GM12865 (cell line): ENCODE measurements at regions not wholly inside any gene's neighbourhood (a gene's known extent, or its start where the extent isn't known, plus 50 kb on each side); places are given as distances from the start of the nearest gene placed in this dataset.

ENCODE experiments used
- DNase-seq: peaks from one replicate; pipeline ENCODE4 v3.0.0; 2010; ENCODE audit warnings: low read depth
- H3K4me3 ChIP-seq: 2 replicates; pipeline ENCODE4 v1.5.1; 2011; ENCODE audit warnings: mild to moderate bottlenecking, low read depth, low read length, control low read depth
- TF ChIP-seq, protein P1 (sequence below): IDR thresholded peaks from 2 replicates; pipeline ENCODE4 v1.5.1; 2011; ENCODE audit warnings: low read length, control low read depth, low read depth, inconsistent platforms; ENCODE audit not compliant: insufficient read depth; ENCODE audit errors: missing control alignments

DNA sequence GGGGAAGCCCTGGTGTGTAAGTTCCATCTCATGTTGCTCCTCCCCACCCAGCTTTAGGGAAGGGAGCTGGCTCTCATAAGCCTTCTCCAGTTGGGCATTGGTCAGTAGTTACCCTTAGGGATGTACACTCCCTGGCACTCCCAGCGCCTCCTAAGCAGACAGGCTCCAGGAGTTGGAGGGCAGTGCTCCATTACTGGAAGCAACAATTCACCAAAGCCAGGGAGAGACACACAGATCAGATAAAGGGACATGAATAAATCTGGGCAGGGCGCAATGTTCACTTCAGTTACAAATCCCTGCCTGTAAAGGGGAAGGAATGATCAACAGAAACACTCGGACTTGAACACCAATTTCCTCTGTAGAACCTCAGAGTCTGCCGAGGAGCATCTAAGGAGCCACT is 169.1 kb upstream of the CTNNB1 start:
- TF ChIP-seq, protein P1, sequence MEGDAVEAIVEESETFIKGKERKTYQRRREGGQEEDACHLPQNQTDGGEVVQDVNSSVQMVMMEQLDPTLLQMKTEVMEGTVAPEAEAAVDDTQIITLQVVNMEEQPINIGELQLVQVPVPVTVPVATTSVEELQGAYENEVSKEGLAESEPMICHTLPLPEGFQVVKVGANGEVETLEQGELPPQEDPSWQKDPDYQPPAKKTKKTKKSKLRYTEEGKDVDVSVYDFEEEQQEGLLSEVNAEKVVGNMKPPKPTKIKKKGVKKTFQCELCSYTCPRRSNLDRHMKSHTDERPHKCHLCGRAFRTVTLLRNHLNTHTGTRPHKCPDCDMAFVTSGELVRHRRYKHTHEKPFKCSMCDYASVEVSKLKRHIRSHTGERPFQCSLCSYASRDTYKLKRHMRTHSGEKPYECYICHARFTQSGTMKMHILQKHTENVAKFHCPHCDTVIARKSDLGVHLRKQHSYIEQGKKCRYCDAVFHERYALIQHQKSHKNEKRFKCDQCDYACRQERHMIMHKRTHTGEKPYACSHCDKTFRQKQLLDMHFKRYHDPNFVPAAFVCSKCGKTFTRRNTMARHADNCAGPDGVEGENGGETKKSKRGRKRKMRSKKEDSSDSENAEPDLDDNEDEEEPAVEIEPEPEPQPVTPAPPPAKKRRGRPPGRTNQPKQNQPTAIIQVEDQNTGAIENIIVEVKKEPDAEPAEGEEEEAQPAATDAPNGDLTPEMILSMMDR, result no peak
- DNase-seq, result no peak
- H3K4me3 ChIP-seq, result no peak overlapping the region

DNA sequence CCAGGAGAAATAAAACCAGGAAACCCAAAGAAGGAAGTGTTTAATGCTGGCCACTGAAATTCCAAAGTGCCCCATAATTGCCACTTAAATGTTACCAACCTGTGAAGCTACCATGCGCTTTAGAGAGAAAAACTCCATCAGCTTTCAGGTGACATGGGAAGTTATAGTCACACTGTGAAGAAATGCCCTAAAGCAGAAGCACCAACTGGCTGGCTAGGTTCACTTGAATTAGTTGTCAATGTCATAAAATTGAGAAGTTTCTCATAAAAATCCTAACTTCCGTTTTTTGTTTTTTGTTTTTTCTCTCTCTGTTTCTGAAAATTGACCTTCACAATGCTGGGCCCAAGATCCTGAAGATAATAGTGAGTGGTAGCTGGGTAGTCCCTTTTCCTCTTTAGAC is 167.9 kb upstream of the CTNNB1 start:
- TF ChIP-seq, protein P1, result no peak

DNA sequence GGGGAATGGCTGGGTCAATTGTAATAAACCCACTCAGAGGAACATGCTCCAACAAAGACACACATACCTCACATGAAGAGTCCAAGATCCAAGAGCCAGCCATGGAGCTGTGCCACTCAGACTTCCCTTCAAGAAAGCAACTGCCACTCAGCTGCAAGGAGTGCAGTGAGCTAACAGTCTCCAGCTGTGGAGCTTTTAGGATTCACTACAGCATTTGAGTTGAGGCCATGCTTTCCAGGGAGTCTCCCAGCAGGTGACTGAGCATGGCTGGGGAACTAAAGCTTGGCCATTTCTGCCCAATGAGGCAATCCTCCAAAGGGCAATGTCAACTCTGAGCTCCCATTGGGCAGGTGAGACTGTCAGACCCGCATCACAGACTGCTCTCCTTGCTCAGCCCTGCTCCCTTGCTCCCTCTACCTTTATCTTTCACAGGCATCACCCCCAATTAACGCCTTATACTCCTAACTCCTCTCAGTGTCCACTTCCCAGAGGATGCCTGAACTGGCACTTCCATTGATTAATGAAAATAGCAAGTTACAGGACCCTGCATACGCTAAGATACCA is 165.3 kb upstream of the CTNNB1 start:
- no peak for DNase-seq
- TF ChIP-seq, protein P1, result no peak
- H3K4me3 ChIP-seq, result no peak overlapping the region

More for the DNA sequence above, 167.9 kb upstream of the CTNNB1 start:
- no peak for DNase-seq
- no peak overlapping the region for H3K4me3 ChIP-seq

DNA sequence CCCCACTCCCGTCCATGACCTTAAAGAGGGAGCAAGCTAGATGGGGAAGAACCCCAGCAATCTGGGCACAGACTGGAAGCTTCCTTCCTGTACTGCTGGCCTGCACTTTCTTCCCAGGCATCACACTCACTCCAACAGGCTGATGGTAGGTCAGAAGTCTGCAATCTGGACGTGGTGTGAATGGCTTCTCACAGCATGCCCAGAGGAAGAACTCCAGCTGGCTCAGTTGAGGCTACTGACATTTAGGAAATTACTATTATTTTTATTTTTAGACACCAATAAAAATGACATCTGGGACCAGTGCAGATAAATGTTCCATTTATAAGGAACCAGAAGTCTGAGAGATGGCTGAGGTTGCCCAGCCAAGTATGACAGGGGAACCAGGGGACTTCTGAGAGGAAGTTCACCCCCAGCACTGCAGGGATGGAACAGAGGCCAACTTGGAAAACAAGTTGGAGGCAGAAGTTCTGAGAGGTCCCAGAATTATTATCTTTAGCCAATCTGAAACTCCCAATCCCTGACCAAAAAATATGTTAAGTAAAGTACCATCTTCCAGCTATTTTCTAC is 163.8 kb upstream of the CTNNB1 start:
- no peak for DNase-seq
- TF ChIP-seq, protein P1, result no peak
- H3K4me3 ChIP-seq, result no peak overlapping the region

DNA sequence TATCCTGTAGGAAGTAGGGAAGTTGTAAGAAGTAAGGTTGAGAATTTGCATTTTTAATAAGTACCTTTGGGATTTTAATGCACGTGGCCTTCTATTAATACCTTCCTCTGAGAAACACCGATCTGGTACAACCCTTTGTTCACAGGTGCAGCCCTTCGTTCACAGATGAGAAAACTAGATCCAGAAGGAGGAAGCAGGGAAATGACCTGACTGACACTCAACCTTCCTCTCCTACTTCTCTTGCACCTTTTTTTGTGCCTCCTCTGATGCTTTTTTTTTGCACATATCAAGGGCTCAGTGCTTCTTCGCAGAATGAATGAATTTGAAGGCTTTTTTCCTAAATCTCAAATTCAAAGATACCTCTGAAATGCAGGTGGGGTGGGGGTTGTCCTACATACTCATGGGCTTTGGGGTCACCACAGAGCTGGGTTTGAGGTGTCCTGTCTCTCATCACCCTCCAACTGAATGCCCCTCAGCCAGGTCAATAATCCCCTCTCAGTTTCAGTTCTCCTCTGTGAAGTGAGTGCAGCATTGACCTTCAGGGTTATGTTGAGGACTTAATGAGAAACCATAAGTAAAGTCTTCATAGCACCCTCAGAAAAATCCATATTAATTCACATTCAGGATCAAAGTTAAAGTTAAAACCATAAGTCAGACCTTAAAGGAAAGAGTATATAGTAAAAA is 161.5 kb upstream of the CTNNB1 start:
- no peak overlapping the region for H3K4me3 ChIP-seq
- TF ChIP-seq, protein P1, result no peak
- no peak for DNase-seq

DNA sequence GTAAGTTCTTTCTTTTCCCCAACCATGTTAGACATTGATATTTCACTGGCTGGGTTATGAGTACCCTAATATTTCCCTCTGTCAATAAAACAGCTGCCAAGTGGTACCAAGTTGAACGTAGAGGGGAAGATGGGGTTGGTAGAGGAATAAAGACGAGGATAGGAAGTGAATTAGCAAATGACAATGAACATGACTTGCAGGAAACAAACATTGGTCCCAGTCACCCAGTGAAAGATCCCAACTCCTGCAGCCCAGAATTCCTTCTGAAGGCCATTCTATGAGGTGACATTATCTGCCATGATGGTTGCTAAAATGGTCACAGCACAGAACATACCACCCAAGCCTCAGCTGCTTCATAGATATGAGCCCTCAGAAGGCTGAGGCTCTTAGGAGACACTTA is 159.0 kb upstream of the CTNNB1 start:
- no peak overlapping the region for H3K4me3 ChIP-seq
- no peak for DNase-seq
- TF ChIP-seq, protein P1, result no peak

DNA sequence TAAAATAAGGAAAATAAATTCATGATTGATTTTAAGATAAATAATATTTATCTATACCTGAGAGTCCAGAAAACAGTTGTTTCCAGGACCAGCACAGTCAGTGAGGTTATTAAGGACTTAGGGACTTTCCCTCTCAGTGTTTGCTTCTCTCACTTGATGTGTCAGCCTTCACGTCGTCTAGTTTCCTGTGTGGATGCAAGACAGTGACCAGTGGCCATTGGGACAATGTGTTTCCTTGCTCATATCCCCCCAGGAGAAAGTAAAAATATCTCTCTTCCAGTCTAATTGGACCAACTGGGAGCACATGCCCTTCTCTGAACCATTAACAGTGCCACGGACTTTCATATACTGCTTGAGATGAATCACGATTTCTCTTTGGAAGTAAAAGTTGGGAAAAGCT is 157.8 kb upstream of the CTNNB1 start:
- TF ChIP-seq, protein P1, result no peak
- DNase-seq, result no peak
- no peak overlapping the region for H3K4me3 ChIP-seq
